NCI-H345 (cell line): ENCODE measurements at regions not wholly inside any gene's neighbourhood (a gene's known extent, or its start where the extent isn't known, plus 50 kb on each side); places are given as distances from the start of the nearest gene placed in this dataset.
"Not testable (repeated sequence)": the region's sequence is repeated elsewhere in the genome, so short reads cannot be mapped to it uniquely, and the experiment has no call there.

ENCODE experiments used
- DNase-seq: peaks from one replicate; lab custom pipeline; 2025; lab: John Stamatoyannopoulos, UW

DNA sequence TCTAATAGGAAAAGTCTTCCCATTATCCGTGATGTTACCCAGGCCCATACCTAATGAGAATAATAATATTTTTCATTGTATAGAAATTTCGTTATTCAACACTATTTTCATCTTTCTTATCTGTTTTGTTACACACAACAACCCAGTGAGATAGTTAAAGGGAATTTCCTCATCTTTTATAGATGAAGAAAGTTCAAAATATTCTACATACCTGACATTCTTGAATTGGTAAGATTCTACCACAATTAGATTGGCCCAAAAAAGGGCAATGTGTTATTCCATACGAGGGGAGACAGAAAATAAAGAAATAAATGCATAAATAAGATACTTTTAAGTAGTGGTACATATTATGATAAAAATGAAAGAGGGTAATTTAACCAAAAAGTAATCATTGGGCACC is 405.5 kb upstream of the ADAMTS5 start:
- DNase-seq = no peak

DNA sequence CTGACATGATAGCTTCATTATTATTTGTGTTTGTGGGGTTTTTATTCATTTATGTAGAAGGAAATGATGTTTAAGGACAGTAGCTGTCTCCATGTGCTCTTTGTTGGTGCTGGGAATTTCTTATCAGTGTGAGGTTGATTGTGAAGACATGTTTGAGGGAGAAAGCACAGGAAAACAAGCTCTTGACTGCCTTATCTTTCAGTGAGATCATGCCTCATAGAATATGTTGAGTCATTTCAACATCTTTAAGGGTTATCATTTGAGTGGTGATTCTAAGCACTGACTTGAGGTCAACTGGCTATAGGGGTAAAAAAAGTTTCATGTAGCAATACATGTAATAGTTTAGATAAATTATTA is 405.1 kb upstream of the ADAMTS5 start:
- no peak for DNase-seq

DNA sequence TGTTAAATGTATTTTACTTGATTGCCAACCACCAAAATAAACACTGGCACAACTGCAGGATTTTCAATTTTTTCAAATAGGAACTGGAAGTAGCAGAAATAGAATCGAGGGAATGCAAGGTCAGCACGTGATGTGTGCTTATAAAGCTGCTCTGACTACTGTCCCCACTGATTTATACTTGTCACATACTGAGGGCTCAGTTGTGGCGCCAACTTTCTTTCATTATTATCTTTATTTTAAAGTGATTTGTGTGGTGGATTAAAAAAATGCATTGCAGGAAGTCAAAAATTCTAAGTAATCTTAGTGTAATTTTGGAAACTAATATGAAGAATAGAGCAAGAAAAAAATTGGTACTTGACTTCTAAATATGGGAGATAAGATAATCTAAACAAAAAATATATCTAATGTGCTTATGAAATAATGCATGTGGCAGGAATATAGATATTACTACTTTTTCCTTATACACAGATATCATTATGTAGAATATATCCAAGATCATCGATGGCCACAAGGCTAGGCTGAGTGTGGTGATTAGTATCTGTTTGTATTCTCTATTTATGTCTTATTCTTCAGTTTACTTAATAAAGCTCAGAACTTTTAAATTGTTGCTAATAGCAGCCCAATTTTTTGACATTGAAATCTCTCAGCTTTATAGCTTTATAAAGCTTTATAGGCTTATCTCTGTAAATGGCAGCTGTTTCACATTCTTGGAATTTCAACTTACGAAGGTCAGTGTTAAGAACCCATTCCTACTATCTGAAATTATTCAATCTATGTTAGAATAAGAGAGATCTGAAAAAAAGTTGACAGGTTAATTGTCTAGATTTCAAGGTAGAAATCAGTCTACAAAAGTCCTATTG is 404.5 kb upstream of the ADAMTS5 start:
- DNase-seq = no peak

DNA sequence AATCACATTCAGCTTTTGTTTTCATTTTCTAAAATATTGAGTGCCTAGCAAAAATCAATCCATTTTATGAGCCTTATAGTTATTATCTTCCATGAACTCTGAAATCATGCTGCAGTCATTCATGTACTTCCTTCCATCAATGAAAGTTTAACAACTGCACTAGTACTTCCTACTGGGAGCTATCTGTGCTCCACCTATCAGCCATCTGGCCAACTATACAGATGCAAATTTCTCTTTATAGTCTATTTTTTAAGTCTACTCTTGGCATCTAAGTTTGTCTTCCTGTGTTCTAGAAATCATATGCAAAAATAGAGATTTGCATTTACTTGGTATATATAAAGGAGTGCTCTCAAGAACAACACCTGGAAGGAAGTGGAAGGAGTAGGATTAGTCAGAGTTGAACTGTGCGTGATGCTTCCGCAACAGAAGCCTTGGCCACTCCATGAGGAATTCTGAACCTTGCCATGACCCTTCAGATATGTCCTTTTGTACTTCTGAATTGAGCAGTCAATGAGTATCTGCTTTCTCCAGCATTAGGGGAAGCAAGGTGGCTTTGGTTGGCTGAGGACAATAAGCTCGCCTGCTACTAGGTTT is 403.2 kb upstream of the ADAMTS5 start:
- DNase-seq = no peak

DNA sequence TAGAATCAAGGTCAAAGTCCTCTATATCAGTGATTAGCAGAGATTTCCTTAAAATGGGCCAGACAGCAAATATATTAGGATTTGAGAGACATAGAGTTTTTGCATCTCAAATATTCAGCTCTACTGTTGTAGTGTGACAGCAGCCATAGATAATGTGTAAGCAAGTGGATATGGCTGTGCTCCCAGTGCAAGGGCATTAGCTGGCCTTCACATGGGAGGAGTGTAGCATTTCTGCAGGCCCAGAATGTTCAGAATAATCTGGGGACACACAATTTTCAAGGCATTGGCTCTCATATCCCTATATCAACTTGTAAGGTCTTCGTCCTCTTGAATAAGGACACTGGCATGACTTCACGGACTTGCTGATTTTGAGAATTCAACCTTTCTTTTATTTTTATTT is 402.3 kb upstream of the ADAMTS5 start:
- no peak for DNase-seq

DNA sequence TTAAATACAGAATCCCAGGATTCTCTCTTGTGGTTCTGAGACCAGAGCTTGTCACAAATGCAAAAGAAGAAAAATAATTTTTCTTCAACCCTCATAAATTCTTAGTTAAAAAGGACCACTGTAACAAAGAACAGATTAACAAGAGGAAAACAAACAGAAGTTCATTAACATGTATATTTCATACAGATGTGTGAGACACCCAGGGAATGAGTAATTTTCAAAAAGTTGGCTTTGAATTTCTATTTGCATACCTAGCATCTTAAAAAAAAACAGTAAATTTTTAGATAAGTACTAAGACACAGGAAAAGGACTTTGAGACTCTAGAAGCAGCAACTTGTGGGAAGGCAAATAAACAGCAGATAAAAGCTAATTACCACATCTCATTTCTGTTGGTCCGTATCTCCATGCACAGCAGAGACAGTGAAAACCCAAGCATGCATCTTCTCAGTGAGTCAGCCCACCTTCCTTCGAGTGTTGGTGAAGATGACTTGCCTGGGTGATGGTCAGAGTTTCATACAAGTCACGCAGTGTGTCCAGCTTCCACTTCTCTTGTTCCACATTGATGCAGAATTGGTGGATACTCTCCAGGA is 399.9 kb upstream of the ADAMTS5 start:
- DNase-seq = no peak

DNA sequence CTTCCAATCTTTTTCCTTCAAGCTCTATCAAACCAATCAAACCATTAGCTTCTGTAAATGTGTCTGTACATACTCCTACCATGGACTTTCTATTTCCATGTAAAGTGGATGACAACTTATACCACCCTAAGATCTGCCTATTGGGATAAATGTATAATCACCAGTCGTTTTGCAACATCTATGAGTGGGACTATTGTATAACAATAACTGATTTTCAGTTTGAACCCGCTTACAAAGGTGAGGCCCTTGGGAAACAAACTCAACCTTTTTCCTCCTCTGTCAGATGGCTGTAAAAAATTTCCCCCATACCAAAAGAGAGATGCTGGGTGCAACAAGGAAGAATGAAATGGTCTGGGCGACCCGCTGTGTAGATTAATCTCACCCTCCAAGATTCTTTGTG is 399.1 kb upstream of the ADAMTS5 start:
- no peak for DNase-seq

DNA sequence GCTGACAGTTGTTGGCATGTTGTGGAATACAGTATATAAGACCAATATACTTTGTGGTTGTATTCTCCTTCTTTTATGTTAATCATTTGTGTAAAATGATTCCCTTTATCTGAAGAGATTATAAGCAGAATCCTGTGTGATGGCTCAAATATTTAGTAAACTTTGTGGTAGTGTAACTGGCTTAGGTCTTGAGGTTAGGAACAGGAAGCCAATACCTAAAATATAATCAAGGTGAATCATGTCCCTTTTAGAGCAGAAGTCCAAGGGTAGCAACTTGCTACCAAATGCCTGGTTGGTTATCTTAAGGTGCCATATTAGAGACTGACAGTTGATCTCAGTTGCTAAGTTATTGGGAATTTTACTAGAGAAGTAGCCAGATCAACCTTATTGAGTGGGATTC is 398.5 kb upstream of the ADAMTS5 start:
- no peak for DNase-seq

DNA sequence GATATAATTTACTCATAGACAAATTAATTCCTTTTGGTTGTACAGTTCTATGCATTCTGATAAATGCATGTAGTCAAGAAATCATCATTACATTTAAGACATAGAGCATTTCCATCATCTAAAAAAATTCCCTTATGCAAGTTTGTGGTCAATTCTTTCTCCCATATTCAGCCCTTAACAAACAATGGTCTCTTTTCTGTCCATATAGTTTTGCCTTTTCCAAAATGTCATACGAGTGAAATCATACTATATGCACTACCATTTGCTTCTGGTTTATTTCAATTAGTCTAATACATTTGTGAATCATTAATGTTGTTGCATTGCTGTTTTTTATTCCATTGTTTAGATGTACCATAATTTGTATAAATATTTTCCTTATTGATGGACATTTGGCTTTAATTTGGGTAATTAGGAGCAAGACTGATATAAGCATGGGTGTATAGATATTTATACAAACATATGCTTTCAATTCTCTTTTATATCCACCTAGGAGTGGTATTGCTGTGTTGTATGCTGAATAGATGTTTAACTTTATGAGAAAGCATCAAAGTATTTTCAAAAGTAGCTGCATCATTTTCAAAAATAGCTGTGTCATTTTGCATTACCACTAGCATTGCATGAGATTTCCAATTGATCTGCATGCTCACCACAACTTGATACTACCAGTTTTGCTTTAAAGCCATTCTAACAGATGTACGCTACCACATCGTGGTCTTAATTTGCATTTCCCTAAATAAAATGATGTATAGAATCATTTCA is 397.0 kb upstream of the ADAMTS5 start:
- DNase-seq = no peak

DNA sequence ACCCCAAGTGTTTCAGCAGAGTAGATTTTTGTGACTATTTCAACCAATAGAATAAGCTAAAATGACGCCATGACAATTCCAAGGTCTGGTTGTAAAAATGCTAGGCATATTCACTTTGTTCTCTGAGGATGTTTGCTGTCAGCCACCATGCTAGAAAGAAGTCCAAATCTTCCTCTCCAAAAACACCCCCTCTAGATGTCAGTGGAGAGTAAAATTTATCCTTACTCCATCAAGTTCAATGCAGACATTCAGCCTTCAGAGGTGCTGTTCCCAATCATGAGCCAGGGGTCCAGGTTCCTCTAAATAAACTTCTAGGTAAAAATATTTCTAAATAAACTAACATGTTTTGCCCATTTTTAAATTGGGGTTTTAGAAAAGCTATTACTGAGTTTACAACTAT is 395.4 kb upstream of the ADAMTS5 start:
- no peak for DNase-seq

DNA sequence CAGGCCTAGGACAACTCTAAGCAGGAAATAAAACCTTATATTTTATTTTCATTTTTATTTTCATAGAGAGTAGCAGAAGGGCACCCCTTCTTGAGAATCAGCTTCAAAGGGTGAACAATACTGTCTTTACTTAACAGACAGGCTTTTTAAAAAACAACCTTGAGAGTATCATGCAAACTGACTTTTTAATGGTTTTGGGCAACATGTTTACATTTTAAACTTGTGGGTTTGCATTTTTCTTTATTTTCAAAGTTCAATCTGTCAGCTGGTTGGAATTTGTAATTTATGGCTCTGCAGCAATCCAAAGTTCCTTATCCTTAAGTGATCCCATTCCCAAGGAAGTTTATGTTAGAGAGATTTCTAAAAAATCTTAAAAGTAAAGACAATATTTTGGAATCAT is 392.3 kb upstream of the ADAMTS5 start:
- DNase-seq = no peak

DNA sequence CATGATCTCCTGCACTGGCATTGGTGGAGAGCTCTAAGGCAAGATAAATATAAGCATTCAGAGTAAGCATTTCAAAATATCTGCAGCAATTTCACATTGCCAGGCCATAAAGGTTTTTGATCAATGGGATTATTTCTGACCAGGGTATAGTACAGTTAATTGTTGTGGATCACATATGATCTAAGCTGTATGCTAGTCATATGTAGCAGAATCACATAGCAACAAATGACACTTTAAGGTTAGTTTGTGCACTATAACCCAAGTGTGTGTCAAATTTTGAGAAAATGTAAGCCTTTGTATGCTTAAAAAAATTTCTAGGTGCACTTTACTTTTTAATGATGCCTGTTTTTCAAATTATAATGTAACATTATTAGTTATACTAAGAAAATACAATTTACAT is 386.0 kb upstream of the ADAMTS5 start:
- DNase-seq = no peak

DNA sequence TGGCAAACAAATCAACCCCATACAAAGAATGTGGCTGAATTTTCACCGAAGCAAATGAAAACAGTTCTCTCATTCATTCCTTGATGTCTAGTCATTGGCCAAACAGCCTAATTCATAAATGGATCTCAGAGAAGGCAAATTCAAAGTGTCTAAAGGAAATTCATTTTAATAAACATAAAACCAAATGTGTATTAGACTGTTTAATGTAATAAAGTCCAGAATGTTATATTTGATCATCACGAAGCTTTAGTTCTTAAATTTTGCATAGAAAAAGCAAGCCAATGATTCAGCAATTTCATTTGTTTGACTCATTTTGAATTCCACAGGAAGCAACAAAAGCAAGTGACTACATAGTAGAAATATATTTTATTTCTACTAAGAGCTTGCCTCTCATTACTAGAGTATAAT is 379.2 kb upstream of the ADAMTS5 start:
- DNase-seq = no peak

DNA sequence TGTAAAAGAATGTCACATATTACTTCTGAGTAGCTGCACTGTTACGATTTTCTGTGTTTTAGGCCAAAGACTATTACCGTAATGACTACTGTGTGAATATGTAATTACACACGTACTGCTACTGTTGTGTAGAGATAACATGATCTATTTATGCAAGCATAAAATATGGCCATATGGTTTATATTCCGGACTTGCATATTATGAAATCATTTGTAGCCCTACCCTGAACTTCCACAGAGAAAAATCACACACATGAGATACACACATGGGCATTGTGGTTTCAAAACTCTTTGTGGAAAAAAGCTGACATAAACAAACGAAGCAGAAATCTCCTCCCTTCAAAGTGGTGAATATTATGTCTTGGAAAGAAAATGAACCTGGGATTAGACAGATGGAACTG is 373.0 kb upstream of the ADAMTS5 start:
- no peak for DNase-seq

DNA sequence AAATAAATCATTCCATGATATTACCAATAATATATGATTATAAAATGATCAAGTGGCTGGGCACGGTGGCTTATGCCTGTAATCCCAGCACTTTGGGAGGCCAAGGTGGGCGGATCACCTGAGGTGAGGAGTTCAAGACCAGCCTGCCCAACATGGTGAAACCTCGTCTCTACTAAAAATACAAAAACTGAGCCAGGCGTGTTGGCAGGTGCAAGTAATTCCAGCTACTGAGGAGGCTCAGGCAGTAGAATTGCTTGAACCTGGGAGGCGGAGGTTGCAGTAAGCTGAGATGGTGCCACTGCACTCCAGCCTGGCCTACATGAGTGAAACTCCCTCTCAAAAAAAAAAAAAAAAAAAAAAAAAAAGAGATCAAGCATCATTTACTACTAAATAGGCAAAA is 371.1 kb upstream of the ADAMTS5 start:
- not testable (repeated sequence) for DNase-seq

DNA sequence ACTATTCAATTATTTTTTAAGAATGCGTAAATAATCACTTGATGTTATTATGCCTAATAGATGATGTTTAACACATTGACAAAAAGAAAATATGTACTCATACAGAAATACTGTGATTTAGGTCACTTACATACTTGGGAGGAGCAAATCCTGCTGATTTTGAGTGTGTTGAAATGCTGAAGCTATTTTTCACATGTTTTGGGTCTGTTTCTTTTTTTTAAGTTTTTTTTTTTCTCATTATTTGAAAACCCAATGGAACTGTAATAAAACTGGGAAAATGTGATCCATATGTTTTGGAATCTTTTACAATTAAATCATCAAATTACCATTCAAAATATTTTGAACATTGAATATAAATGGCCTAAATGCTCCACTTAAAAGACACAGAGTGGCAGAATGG is 366.2 kb upstream of the ADAMTS5 start:
- DNase-seq = no peak

DNA sequence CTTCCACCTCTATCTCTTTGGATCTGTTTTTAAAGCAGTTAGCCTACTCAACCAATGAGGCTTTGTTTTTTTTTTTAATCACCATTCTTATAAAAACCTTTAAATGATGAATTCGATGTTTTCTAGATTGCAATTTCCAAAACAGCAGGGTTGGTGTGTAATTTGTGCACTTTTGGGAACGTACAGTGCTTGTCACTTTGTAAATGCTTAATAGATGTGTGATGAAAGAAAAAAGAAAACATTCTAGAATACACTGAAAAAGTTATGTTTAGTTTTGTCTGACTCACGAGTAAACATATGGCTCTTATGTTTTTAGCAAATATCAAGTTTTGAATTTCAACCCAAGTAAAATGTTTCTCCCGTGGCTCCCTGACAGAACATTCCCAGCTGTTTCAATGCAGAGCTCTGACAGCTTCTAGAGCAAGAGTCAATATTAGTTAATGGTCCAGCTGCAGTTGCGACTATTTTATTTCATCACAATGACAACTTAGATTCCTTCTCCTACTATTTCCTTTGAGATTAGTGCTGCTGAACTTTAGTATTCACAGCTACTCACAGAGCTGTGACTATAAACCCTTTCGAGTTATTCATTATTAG is 362.5 kb upstream of the ADAMTS5 start:
- DNase-seq = no peak

DNA sequence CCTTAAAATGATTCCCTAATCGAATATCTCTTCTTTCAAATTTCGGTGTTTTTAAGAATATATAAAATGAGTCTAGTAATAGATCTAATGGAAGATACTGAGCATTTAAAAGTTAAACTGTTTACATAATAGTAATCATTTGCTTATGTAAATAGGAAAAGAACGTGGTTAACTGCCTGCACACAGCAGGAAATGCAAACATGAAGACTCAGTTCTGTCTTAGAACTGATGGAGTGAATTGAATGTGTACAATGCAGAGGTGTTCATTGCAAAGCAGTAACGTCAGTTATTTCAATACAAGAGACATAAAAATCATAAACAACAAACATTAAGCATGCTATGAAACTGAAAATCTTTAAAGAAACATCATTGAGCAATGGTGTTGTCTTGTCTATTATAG is 359.4 kb upstream of the ADAMTS5 start:
- no peak for DNase-seq

DNA sequence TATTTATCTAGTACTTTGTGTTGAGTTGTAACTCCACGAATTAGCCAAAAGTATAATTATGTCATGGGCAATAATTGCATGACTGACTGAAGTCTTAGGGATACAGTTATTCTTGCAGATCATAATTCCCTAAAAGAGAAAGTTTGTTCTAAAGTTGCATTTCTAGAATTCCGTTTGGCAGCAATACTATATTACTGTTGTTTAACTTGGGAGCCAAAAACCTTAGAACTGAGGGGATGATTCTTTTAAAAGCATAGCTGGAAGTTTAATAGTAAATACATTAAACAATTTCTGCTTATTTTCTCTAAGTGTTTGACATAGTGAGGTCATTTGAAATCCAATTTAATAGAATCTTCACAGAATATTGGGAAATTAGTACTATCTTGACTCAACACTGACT is 356.4 kb upstream of the ADAMTS5 start:
- DNase-seq = no peak

DNA sequence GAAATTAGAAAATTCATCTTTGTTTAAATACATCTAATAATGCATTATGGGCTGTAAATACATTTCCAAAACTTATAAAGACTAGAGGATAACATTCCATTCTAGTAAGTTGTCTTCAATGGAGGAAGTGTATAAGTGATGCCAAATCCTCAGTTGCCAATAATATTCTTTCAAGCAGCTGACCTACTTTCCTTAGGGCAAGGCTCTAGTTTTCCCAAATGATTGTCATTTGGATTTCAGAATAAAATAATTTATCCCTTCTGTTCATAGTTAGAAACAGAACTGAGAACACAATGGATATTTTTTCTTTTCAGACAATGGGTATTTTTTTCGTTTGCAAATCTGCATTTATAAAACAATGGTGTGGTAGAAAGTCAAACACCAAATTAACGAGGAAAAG is 354.9 kb upstream of the ADAMTS5 start:
- no peak for DNase-seq

DNA sequence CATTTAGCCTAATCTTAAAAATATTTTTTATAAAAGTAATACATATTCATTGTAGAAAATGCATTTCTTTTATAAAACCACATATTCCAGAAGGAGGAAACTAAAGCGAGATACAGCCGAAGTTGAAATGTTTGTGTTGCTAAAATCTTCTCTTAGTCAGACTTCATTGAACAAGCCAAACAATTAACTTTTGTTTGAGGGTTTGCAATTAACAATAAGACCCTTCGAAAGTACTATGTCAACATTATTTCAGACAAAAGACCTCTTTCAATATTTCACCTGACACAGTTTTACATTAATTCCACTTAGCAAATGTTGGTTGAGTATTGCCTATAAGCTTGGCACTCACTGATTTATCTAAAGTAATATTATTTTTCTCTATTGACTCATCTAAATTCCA is 354.0 kb upstream of the ADAMTS5 start:
- DNase-seq = no peak

DNA sequence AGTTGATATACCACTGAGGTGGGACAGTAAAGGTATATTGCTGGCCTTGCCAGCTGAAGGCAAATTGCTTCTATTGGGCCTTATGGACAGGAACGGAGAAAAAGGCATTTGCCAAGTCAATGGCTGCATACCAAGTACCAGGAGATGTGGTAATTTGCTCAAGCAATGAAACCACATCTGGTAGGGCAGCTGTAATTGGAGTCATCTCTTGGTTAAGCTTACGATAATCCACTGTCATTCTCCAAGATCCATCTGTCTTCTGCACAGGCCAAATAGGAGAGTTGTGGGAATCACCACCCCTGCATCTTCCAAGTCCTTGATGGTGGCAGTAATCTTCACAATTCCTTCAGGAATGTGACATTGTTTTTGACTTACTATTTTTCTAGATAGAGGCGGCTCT is 350.7 kb upstream of the ADAMTS5 start:
- not testable (repeated sequence) for DNase-seq

DNA sequence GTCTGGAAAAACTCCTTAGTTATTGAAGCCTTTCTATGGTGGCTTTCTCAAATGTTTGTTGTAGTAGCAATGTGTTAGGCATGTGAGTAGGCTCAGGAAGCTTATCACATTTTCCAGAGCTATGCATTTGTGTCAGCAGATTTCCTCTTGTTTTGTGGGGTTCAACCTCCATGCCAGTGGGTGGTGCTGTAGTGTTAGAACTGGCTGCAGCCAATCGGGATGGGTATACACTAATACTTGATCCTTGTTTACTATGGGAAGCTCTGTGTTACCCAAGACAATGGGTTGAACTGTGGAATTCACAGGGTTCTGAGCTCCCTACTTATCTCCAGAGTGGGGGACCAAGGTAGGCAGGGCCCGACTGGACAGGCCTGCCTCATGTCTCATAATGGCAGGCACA is 348.5 kb upstream of the ADAMTS5 start:
- DNase-seq = no peak
